Smooth muscle cell (in vitro differentiated cells): ENCODE measurements at regions not wholly inside any gene's neighbourhood (a gene's known extent, or its start where the extent isn't known, plus 50 kb on each side); places are given as distances from the start of the nearest gene placed in this dataset.

Experiments used
- DNase-seq: peaks from one replicate; lab custom pipeline; 2025; ENCODE audit not compliant: unreplicated experiment; lab: John Stamatoyannopoulos, UW
- H2AFZ ChIP-seq: fragments of 200-600 bp; sonication (generic); 2 replicates; pipeline ENCODE4 v1.6.0; 2016; ENCODE audit warnings: antibody characterized with exemption, low read depth, mild to moderate bottlenecking
- H3F3A ChIP-seq: fragments of 200-600 bp; sonication (generic); 2 replicates; pipeline ENCODE4 v1.6.0; 2017; ENCODE audit warnings: antibody characterized with exemption, low read depth
- H3K27ac ChIP-seq: fragments of 200-600 bp; sonication (generic); 2 replicates; pipeline ENCODE4 v1.5.1; 2016; ENCODE audit warnings: low read depth, mild to moderate bottlenecking
- H3K27me3 ChIP-seq: fragments of 200-600 bp; sonication (generic); 2 replicates; pipeline ENCODE4 v1.6.1; 2016; ENCODE audit warnings: low read depth, mild to moderate bottlenecking
- H3K36me3 ChIP-seq: fragments of 200-600 bp; sonication (generic); 2 replicates; pipeline ENCODE4 v1.5.1; 2016; ENCODE audit warnings: low read depth
- H3K4me1 ChIP-seq: fragments of 200-600 bp; sonication (generic); 2 replicates; pipeline ENCODE4 v1.5.1; 2016; ENCODE audit warnings: low read depth
- H3K4me2 ChIP-seq: fragments of 200-600 bp; sonication (generic); 2 replicates; pipeline ENCODE4 v1.6.0; 2016; ENCODE audit warnings: mild to moderate bottlenecking
- H3K4me3 ChIP-seq: fragments of 200-600 bp; sonication (generic); 2 replicates; pipeline ENCODE4 v1.5.1; 2016; ENCODE audit warnings: mild to moderate bottlenecking
- H3K79me2 ChIP-seq: fragments of 200-600 bp; sonication (generic); 2 replicates; pipeline ENCODE4 v1.6.0; 2016; ENCODE audit warnings: low read depth, mild to moderate bottlenecking
- H3K9ac ChIP-seq: fragments of 200-600 bp; sonication (generic); 2 replicates; pipeline ENCODE4 v1.6.0; 2016; ENCODE audit warnings: low read depth
- H3K9me3 ChIP-seq: fragments of 200-600 bp; sonication (generic); replicated peaks from 2 replicates; pipeline ENCODE4 v1.5.1; 2016; ENCODE audit warnings: low read depth
- H4K20me1 ChIP-seq: fragments of 200-600 bp; sonication (generic); 2 replicates; pipeline ENCODE4 v1.6.0; 2016; ENCODE audit warnings: low read depth
- WGBS: methylation state at CpG from one replicate; pipeline ENCODE4 v1.1.7; 2016; ENCODE audit warnings: low lambda C conversion rate; 5-methylcytosine and 5-hydroxymethylcytosine counted together
- TF ChIP-seq, protein P1 (sequence below): fragments of 200-600 bp; sonication (generic); IDR thresholded peaks from 2 replicates; pipeline ENCODE4 v1.5.1; 2017; ENCODE audit warnings: borderline replicate concordance, mild to moderate bottlenecking, antibody characterized with exemption; ENCODE audit not compliant: insufficient read depth, poor library complexity, severe bottlenecking

DNA sequence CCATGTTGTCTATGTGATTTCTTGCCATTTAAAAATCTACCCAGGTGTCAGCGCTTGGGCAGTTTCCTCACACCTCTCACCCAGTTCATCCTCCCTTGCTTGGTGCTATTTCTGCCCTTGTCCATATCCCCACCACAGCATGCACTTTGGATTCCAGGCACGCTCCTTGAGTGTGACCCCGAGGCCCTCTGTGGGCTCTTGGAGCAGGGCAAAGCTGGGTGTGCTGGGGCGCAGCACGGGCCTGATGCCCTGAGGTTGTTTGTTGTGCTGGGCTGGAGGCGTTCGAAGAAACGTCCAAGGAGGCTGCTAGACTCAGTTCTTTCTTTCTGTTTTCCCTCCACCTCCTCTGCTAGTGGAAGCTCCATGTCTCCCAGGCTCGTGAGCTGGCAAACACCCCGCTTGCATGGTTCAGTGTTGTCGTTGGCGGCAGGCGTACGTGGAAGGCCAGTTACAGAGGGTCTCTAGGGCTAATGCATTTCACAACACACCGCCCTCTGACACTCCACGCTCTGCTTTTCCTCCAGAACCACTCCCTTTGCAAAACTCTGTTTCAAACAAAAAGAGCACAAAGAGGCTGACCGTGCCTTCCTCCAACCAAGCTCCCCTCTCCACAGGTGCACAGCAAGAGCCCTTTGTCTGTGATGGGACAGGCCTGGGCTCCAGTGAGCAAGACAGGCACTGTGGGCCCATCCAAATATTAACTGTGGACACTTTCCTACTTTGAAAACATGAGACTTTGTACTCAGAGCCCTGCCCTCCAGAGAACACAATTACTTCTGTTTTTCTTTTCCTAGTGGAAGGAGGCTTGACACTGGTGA is 117.7 kb upstream of the GJB6 start:
- Histone ChIP-seq H3K4me2 (no peak overlapping the region), H4K20me1 (no peaks in the 10 kb centered on the region), H3K27me3 (no peaks in the 10 kb centered on the region), H2AFZ (no peak overlapping the region), H3K4me1 (peaks cover 6% of the 10 kb centered on the region), H3K4me3 (no peak overlapping the region), H3K36me3 (no peaks in the 10 kb centered on the region), H3K9me3 (no peaks in the 10 kb centered on the region), H3K79me2 (no peaks in the 10 kb centered on the region), H3K9ac (no peak overlapping the region), H3F3A (no peaks in the 10 kb centered on the region), H3K27ac (no peak overlapping the region)
- no peak for DNase-seq
- WGBS, result 92% methylated on average over 17 of the region's 17 CpGs
- TF ChIP-seq, protein P1, sequence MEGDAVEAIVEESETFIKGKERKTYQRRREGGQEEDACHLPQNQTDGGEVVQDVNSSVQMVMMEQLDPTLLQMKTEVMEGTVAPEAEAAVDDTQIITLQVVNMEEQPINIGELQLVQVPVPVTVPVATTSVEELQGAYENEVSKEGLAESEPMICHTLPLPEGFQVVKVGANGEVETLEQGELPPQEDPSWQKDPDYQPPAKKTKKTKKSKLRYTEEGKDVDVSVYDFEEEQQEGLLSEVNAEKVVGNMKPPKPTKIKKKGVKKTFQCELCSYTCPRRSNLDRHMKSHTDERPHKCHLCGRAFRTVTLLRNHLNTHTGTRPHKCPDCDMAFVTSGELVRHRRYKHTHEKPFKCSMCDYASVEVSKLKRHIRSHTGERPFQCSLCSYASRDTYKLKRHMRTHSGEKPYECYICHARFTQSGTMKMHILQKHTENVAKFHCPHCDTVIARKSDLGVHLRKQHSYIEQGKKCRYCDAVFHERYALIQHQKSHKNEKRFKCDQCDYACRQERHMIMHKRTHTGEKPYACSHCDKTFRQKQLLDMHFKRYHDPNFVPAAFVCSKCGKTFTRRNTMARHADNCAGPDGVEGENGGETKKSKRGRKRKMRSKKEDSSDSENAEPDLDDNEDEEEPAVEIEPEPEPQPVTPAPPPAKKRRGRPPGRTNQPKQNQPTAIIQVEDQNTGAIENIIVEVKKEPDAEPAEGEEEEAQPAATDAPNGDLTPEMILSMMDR, result no peak

DNA sequence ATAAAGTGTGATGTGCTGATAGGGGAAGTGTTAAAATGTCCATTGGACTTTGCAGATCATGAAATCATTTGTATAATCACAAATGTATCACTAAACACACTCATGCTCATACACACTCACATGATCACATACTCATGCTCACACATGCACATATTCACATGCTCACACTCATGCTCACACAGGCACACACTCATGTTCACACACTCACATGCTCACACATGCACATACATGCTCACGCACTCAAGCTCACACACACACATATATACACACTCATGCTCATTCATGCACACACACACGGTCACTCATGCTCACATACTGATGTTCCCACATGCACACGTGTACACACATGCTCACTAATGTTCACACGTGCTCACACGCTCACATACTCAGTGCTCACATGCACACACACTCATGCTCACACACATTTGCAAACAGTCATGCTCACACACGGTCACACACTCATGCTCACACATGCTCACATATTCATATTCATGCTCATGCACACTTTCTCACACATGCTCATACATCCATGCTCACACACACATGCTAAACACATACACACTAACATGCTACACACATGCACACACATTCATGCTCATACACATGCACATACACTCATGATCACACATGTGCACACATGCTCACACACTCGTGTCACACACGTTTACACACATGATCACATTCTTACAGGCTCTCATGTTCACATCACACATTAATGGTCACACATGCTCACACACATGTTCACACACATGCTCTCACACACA is 116.7 kb upstream of the GJB6 start:
- Histone ChIP-seq H3K4me3 (no peak overlapping the region), H3K27ac (no peak overlapping the region), H2AFZ (no peak overlapping the region), H4K20me1 (no peaks in the 10 kb centered on the region), H3K4me2 (no peak overlapping the region), H3K4me1 (peaks cover 6% of the 10 kb centered on the region), H3F3A (no peaks in the 10 kb centered on the region), H3K79me2 (no peaks in the 10 kb centered on the region), H3K36me3 (no peaks in the 10 kb centered on the region), H3K9ac (no peak overlapping the region), H3K9me3 (no peaks in the 10 kb centered on the region), H3K27me3 (no peaks in the 10 kb centered on the region)
- DNase-seq, result no peak
- TF ChIP-seq, protein P1, result no peak
- WGBS, result 97% methylated on average over 8 of the region's 8 CpGs

DNA sequence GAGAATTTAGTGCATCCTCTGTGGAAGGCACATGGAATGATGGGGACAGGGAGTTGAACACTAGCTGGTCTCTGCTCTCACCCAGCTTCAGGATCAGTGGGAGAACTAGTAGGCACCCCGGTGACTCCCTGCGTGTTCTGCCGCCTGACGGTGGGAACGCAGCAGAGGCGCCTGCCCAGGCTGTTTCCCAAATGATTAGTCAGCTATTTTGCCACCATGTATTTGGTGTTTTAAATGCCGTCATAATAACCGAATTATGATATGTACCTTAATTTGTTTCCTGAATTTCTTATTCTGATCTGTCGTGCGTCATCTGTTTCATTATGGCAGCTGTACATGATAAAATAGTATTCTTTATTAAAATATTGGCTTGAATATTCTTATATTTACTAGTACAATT is 115.9 kb upstream of the GJB6 start:
- Histone ChIP-seq H3K4me3 (no peak overlapping the region), H3K4me1 (peaks cover 6% of the 10 kb centered on the region), H3K9ac (no peak overlapping the region), H3F3A (no peaks in the 10 kb centered on the region), H3K4me2 (no peak overlapping the region), H3K27ac (no peak overlapping the region), H2AFZ (no peak overlapping the region), H3K27me3 (no peaks in the 10 kb centered on the region), H3K36me3 (no peaks in the 10 kb centered on the region), H3K9me3 (no peaks in the 10 kb centered on the region), H4K20me1 (no peaks in the 10 kb centered on the region), H3K79me2 (no peaks in the 10 kb centered on the region)
- TF ChIP-seq, protein P1, result no peak
- WGBS, result 97% methylated on average over 10 of the region's 10 CpGs
- DNase-seq, result no peak
